BLaER1 treated with 17β-estradiol and CSF1 and Interleukin-3, amounts not matched to agents 10 nM and 100 nM (cell line): ENCODE measurements at regions not wholly inside any gene's neighbourhood (a gene's known extent, or its start where the extent isn't known, plus 50 kb on each side); places are given as distances from the start of the nearest gene placed in this dataset.
A peak's percentile ranks its signal among the peaks of the same experiment; 100 is the strongest.
"Not testable (repeated sequence)": the region's sequence is repeated elsewhere in the genome, so short reads cannot be mapped to it uniquely, and the experiment has no call there.

Source experiments
- H3K27ac ChIP-seq, 11 experiments: shearing (Covaris generic); formaldehyde crosslinking; 2 replicates each; pipeline ENCODE4 v1.8.1; 2022
- H3K27me3 ChIP-seq, 11 experiments: shearing (Covaris generic); formaldehyde crosslinking; 2 replicates each; pipeline ENCODE4 v1.8.1; 2022
- H3K36me3 ChIP-seq, 11 experiments: shearing (Covaris generic); formaldehyde crosslinking; 2 replicates each; pipeline ENCODE4 v1.8.1; 2022
- H3K4me1 ChIP-seq, 10 experiments: shearing (Covaris generic); formaldehyde crosslinking; 2 replicates each; pipeline ENCODE4 v1.8.1; 2022
- H3K4me2 ChIP-seq, 11 experiments: shearing (Covaris generic); formaldehyde crosslinking; 2 replicates each; pipeline ENCODE4 v1.8.1; 2022
- H3K4me3 ChIP-seq, 10 experiments: shearing (Covaris generic); formaldehyde crosslinking; 2 replicates each; pipeline ENCODE4 v1.8.1; 2022
- H3K9ac ChIP-seq, 11 experiments: shearing (Covaris generic); formaldehyde crosslinking; 2 replicates each; pipeline ENCODE4 v1.8.1; 2022
- H3K9me3 ChIP-seq, 11 experiments: shearing (Covaris generic); formaldehyde crosslinking; replicated peaks in 1 of 11; 2 replicates each; pipeline ENCODE4 v1.8.1; 2022
- H4K20me1 ChIP-seq, 11 experiments: shearing (Covaris generic); formaldehyde crosslinking; 2 replicates each; pipeline ENCODE4 v1.8.1; 2022
- Cebpa-rat ChIP-seq, 11 experiments: shearing (Covaris generic); IDR thresholded peaks; 2 replicates each; pipeline ENCODE4 v1.8.1; 2022

DNA sequence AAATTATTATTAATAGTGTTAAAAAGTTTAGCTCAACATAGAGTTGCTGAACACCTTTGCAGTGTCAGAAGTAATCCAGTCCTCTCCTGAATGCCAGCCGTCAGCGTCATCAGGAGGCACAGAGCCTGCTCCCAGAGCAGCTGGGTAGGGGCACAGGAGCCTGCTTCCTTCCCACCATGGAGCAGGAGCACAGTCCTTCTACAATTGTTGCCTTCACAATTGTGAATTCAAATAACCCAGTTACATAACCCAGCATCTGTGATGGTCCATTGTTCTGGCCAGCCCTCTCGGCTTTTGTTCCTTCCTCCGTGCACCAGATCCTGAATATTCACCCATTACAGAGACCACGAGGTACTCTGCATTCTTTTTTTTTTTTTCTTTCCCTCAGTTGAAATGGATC lies 393.9 kb upstream of the MAF start:
- H3K27me3 ChIP-seq, result no peaks in the 10 kb centered on the region
- H3K27ac ChIP-seq, result no peak overlapping the region
- no peak for TF ChIP-seq Cebpa-rat (IDR thresholded peaks at IDR 0.05)
- no peak overlapping the region for H3K9ac ChIP-seq
- H3K9me3 ChIP-seq, result no peaks in the 10 kb centered on the region
- H3K4me2 ChIP-seq, result no peak overlapping the region
- no peaks in the 10 kb centered on the region for H4K20me1 ChIP-seq
- no peaks in the 10 kb centered on the region for H3K36me3 ChIP-seq
- no peak overlapping the region for H3K4me3 ChIP-seq
- peaks cover 0 to 16% (median 0%) of the 10 kb centered on the region in 10 experiments; a peak in 2 of 20 replicates for H3K4me1 ChIP-seq

DNA sequence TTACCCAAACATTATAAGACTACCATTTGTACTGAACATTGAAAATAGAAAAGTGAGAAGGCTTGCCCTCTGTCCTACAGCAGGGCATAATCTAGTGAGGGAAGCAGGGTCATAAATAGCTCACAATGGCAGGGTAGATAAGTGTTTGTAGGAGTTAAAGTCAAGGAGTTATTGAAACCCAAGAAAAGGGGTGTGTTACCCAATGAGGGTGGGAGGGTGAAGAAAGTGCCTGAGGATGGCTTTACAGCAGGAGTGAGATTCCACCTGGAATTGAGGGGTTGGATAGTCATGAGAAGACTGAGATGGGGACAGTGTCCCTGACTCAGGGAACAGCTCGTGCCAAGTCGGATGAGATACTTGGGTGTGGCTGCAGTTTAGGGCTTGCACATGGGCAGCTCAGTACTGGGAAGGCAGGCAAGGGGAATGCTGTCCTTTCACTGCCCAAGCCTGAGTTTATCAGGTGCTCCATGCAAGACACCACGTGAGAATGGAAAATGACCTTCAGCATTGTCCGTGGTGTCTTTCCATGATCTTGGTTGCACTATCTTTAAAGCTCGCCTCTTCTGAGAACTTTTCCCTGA lies 393.2 kb upstream of the MAF start:
- TF ChIP-seq Cebpa-rat (IDR thresholded peaks at IDR 0.05), result no peak
- H3K4me1 ChIP-seq, result peaks cover 0 to 16% (median 0%) of the 10 kb centered on the region in 10 experiments; a peak in 2 of 20 replicates
- no peak overlapping the region for H3K4me2 ChIP-seq
- H3K27me3 ChIP-seq, result no peaks in the 10 kb centered on the region
- no peaks in the 10 kb centered on the region for H3K36me3 ChIP-seq
- H3K27ac ChIP-seq, result no peak overlapping the region
- no peaks in the 10 kb centered on the region for H3K9me3 ChIP-seq
- no peak overlapping the region for H3K9ac ChIP-seq
- no peak overlapping the region for H3K4me3 ChIP-seq
- no peaks in the 10 kb centered on the region for H4K20me1 ChIP-seq

GRCh38 chr16:79991969-79992368 lies 391.4 kb upstream of the MAF start:
- Histone ChIP-seq H3K27ac (no peak overlapping the region), H3K4me3 (no peak overlapping the region), H3K9me3 (no peaks in the 10 kb centered on the region), H3K4me1 (peaks cover 0 to 16% (median 0%) of the 10 kb centered on the region in 10 experiments; a peak in 2 of 20 replicates), H3K9ac (no peak overlapping the region), H3K27me3 (no peaks in the 10 kb centered on the region), H4K20me1 (no peaks in the 10 kb centered on the region), H3K4me2 (peak overlapping the region in 1 of 11 experiments; percentile 35; a peak in 2 of 22 replicates), H3K36me3 (no peaks in the 10 kb centered on the region)
- no peak for TF ChIP-seq Cebpa-rat (IDR thresholded peaks at IDR 0.05)

DNA sequence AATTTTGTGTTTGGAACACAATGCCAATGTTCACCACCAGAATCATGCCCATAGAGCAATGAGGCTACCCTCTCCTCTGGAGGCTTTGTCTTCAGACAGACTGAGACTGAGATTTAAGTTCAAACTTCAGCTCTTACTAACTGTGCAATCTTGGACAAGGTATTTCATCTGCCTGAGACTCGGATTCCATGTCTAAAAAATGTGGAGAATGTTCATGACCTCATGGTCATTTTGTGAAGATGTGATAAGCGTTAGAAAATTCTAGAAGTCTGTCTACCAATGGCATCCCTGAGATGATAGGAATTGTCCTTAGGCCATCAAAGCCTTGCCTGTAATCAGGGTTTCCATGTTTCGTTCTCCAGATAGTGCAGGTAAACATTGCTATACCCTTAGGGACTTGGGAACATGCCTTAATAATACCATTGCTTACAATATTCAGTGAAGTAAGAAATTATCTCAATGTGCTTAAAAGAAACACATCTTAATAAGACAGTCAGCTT lies 388.2 kb upstream of the MAF start:
- H4K20me1 ChIP-seq, result no peaks in the 10 kb centered on the region
- H3K4me2 ChIP-seq, result no peak overlapping the region
- no peak for TF ChIP-seq Cebpa-rat (IDR thresholded peaks at IDR 0.05)

DNA sequence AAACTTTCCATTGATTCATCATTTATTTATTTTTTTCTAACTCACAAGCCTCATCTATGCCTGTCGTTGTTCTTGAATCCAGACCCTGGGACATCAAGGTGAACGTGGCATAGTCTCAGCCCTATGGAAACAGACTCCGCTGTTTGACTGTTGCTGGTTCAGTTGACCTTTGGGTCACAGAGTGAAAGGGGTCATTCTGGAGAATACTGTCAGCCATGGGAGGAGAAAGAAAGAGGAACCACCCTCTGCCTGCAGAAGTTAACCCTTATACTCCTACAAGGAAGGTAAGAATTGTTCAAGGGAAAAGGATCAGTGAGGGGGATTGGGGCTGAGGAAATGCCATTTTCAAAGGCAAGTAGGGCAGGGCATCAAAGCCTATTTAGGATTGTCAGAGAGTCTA lies 387.6 kb upstream of the MAF start:
- Histone ChIP-seq H3K4me2 (no peak overlapping the region), H3K4me3 (no peak overlapping the region), H3K4me1 (peaks cover 0 to 14% (median 0%) of the 10 kb centered on the region in 10 experiments; a peak in 2 of 20 replicates), H3K9me3 (no peaks in the 10 kb centered on the region), H3K36me3 (no peaks in the 10 kb centered on the region), H4K20me1 (no peaks in the 10 kb centered on the region), H3K27me3 (no peaks in the 10 kb centered on the region), H3K9ac (no peak overlapping the region), H3K27ac (no peak overlapping the region)
- no peak for TF ChIP-seq Cebpa-rat (IDR thresholded peaks at IDR 0.05)

More for the DNA sequence above, 388.2 kb upstream of the MAF start:
- no peaks in the 10 kb centered on the region for H3K36me3 ChIP-seq
- no peaks in the 10 kb centered on the region for H3K27me3 ChIP-seq
- no peak overlapping the region for H3K9ac ChIP-seq
- no peak overlapping the region for H3K4me3 ChIP-seq
- peaks cover 0 to 16% (median 0%) of the 10 kb centered on the region in 10 experiments; a peak in 2 of 20 replicates for H3K4me1 ChIP-seq
- no peak overlapping the region for H3K27ac ChIP-seq
- no peaks in the 10 kb centered on the region for H3K9me3 ChIP-seq

GRCh38 chr16:79986352-79986751 lies 385.8 kb upstream of the MAF start:
- no peaks in the 10 kb centered on the region for H3K9me3 ChIP-seq
- H3K4me3 ChIP-seq, result no peak overlapping the region
- H3K27ac ChIP-seq, result no peak overlapping the region
- no peaks in the 10 kb centered on the region for H3K27me3 ChIP-seq
- H3K4me1 ChIP-seq, result no peaks in the 10 kb centered on the region
- H3K9ac ChIP-seq, result no peak overlapping the region
- no peak overlapping the region for H3K4me2 ChIP-seq
- no peaks in the 10 kb centered on the region for H3K36me3 ChIP-seq
- no peak for TF ChIP-seq Cebpa-rat (IDR thresholded peaks at IDR 0.05)
- H4K20me1 ChIP-seq, result no peaks in the 10 kb centered on the region

DNA sequence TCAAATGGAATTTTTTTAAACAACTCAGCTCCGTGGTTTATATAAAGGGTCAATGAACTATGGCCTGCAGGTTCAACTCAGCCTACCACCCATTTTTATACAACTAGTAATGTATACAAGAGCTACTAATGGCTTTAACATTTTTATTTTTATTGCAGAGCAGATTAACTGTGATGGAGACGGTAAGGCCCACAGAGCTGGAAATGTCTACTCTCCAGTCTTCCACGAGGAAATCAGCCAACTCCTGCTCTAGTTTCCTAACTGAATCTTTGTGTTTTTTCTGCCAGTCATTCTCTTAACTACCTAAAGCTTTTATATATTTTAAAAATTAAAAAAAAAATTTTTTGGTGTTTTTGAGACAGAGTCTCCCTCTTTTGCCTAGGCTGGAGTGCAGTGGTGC lies 385.1 kb upstream of the MAF start:
- H3K4me3 ChIP-seq, result no peak overlapping the region
- H3K9me3 ChIP-seq, result no peaks in the 10 kb centered on the region
- H3K27me3 ChIP-seq, result no peaks in the 10 kb centered on the region
- no peak overlapping the region for H3K9ac ChIP-seq
- H4K20me1 ChIP-seq, result no peaks in the 10 kb centered on the region
- TF ChIP-seq Cebpa-rat (IDR thresholded peaks at IDR 0.05), result no peak
- no peaks in the 10 kb centered on the region for H3K36me3 ChIP-seq
- H3K27ac ChIP-seq, result no peak overlapping the region
- no peaks in the 10 kb centered on the region for H3K4me1 ChIP-seq
- H3K4me2 ChIP-seq, result no peak overlapping the region

DNA sequence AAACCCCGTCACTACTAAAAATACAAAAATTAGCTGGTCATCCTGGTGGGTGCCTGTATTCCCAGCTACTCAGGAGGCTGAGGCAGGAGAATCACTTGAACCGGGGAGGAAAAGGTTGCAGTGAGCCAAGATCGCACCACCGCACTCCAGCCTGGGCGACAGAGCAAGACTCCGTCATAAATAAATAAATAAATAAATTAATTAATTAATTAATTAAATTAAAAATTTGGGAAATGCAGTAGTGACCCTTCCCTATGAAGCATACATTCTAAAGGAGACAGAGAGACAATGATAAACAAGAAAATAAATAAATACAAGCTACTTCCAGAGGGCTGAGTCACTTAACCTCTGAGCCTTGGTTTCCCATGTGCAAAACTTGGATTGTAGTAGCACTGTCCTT lies 383.6 kb upstream of the MAF start:
- not testable (repeated sequence) for H3K36me3 ChIP-seq, H3K27me3 ChIP-seq, H3K4me3 ChIP-seq, H3K9ac ChIP-seq, H4K20me1 ChIP-seq, H3K4me2 ChIP-seq, H3K27ac ChIP-seq, H3K4me1 ChIP-seq, H3K9me3 ChIP-seq

DNA sequence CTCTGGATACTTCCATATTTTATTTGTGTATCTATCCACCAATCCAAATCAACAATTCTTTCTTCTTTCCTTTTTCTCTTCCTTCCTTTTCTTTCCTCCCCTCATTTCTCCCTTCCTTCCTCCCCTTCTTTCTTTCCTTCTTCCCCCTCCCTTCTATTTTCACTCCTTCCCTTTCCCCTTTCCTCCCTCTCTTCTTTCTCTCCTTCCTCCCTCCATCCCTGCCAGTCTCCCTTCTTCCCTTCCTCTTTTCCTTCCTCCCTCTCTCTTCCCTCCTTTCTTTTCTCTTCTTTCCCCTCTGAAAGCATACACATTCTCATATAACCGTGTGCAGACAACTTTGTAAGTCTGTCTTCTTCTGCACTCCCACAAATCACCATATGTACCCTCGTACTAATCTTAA lies 382.3 kb upstream of the MAF start:
- H3K27ac ChIP-seq, result no peak overlapping the region

DNA sequence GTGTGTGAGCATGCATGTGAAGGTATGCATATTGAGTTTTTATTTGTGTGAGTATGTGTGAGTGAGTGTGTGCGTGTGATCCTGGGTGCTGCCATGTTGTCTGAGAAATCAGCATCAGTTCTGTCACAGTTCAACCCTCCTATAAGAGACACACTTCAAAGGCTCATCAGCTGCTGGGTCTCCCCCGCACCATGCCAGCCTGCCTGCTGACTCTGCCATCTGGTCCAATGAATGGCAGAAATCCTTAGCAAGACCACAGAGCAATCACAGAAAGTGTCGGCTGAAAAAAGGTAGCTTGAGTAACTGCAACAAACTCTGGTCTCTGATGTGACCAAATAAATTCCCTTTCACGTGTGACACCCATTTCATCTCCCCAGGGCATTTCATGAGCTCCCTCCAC lies 381.8 kb upstream of the MAF start:
- no peaks in the 10 kb centered on the region for H3K36me3 ChIP-seq
- no peaks in the 10 kb centered on the region for H4K20me1 ChIP-seq
- H3K9ac ChIP-seq, result no peak overlapping the region
- H3K27ac ChIP-seq, result no peak overlapping the region
- no peak for TF ChIP-seq Cebpa-rat (IDR thresholded peaks at IDR 0.05)
- no peaks in the 10 kb centered on the region for H3K4me1 ChIP-seq
- no peaks in the 10 kb centered on the region for H3K27me3 ChIP-seq
- no peak overlapping the region for H3K4me3 ChIP-seq
- no peaks in the 10 kb centered on the region for H3K9me3 ChIP-seq
- H3K4me2 ChIP-seq, result no peak overlapping the region

More for the DNA sequence above, 382.3 kb upstream of the MAF start:
- Histone ChIP-seq H3K27me3 (no peaks in the 10 kb centered on the region), H3K9me3 (no peaks in the 10 kb centered on the region), H4K20me1 (no peaks in the 10 kb centered on the region), H3K4me2 (no peak overlapping the region), H3K36me3 (no peaks in the 10 kb centered on the region), H3K4me3 (no peak overlapping the region), H3K4me1 (no peaks in the 10 kb centered on the region), H3K9ac (no peak overlapping the region)
- no peak for TF ChIP-seq Cebpa-rat (IDR thresholded peaks at IDR 0.05)
